GM19043 (cell line): ENCODE measurements at regions not wholly inside any gene's neighbourhood (a gene's known extent, or its start where the extent isn't known, plus 50 kb on each side); places are given as distances from the start of the nearest gene placed in this dataset.

Experiments used
- ATAC-seq: cut with Tn5 transposase; IDR thresholded peaks from one replicate; pipeline ENCODE4 v1.9.1; 2021; ENCODE audit warnings: low read depth; ENCODE audit not compliant: unreplicated experiment

- ATAC-seq, result no peak
Measured at GRCh38 chr10:130867446-130868194, 443.9 kb downstream of the TCERG1L start.

GRCh38 chr10:130869179-130869841, 442.2 kb downstream of the TCERG1L start:
- ATAC-seq, result no peak

- ATAC-seq, result no peak
Measured at GRCh38 chr10:130871406-130871805, 440.1 kb downstream of the TCERG1L start.

- ATAC-seq, result no peak
Measured at GRCh38 chr10:130873636-130874035, 437.9 kb downstream of the TCERG1L start.

DNA sequence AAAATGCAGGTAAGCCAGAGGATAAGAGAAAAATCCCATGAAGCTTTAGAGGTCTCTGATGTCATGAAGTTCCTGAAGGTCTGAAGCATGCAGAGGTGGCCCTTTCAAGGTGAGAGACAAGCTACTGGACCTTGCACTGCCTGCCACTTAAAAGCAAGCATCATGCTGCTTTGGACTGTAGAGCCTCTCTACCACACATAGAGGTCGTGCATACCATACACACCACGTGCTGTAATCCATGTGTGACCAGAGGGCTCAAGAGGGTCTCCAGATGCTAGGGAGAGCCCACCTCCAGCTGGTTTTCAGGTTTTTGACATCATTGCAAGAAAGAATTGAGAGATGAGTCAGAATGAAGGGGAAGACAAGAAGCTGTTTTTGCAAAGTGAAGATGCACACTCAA, 436.4 kb downstream of the TCERG1L start:
- ATAC-seq, result no peak

DNA sequence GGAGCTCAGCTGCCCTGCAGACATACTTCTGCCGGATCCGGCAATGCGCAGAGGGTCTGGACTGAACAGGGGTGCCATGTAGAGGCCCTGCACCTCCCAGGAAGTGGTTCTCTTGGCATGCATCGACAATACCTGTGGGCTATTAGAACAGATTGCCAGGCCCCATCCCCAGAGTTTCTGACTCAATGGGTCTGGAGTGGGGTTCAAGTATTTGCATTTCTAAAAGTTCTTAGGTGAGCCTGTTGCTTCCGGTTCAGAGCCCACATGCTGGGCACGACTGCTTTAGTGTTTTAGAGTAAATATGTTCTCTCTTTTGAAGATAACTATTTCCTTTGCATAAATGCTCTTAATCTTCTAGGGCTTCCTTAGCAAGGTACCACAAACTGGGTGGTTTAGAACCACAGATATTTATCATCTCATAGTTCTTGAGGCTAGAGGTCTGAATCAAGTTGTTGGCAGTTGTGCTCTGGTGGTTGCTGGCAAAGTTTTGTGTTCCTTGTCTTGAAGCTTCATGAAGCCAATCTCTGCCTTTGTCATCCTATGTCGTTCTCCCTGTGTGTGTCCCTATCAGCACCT, 435.5 kb downstream of the TCERG1L start:
- no peak for ATAC-seq

- ATAC-seq, result no peak
Measured at GRCh38 chr10:130877126-130877525, 434.4 kb downstream of the TCERG1L start.

GRCh38 chr10:130878131-130878530, 433.4 kb downstream of the TCERG1L start:
- no peak for ATAC-seq

- no peak for ATAC-seq
Measured at GRCh38 chr10:130882906-130883305, 428.6 kb downstream of the TCERG1L start.

- no peak for ATAC-seq
Measured at GRCh38 chr10:130884456-130884855, 427.1 kb downstream of the TCERG1L start.

GRCh38 chr10:130885021-130885655, 426.4 kb downstream of the TCERG1L start:
- no peak for ATAC-seq

DNA sequence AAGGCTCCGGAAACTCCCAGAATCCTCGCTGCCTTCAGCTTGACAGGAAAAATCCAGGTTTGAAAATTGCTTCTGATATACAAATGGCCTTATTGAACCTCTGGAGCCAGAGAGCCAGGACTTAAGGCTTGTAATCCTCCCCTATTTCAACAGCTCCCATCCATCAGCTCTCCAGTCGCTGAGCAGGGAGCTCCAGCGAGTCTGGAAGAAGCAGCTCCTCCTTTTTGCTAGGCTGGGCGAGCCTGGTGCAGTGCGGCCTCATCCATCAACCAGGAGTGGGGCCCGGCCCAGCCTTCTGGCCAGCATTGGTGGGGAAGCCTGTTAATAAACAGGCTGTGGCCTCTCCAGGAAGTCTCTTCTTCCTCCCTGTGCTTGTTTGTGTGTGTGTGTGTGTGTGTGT, 424.4 kb downstream of the TCERG1L start:
- ATAC-seq, result no peak

DNA sequence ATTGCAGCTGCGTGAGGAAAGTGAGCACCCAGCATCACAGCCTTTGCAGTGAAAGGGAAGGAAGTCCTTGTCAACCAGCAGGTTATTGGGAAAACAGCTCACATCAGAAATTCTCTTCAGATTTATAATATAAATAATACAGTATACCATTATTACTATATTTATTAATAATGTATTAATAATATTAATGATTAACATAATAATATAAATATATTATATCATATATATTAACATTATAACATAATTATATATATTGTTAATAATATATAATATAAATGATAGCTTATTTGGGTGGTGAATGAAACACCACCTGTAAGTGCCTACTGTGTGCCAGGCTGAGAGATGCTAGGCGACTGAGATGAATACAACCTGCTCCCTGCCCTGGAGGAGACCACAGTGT, 423.0 kb downstream of the TCERG1L start:
- no peak for ATAC-seq

DNA sequence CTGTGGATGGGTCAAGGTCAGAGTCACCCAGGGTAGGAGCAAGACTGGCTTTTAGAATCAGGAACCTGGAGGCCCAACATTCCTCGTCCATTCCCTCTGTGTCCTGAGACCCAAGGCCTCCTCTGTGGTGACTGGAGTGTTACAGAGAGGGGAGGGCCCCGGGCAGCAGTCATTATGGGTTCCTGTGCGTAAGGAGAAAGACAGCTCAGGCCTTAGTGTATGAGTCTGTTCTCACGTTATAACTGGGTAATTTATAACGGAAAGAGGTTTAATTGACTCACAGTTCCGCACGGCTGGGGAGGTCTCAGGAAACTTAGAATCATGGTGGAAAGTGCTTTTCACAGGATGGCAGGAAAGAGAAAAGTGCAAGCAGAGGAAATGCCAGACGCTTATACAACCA, 422.3 kb downstream of the TCERG1L start:
- no peak for ATAC-seq

DNA sequence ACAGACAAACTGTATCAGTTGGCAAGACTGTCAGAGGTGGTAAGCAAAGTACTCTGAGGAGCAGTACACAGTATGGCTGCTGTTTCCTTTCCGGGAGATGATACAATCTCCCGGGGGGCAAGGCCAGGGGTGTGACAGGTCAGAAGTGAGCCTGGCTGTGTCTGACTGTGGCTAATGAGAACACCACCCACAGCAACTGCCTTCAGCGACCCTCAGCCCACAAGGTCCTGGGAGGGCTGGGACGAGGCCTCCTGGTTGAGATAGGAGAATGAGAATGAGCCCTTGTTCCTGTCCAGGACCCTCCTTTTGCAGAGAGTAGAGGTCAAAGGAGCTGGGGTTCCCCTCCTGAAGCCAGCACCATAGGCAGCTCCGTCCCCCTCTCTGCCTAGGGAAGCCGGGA, 421.7 kb downstream of the TCERG1L start:
- ATAC-seq, result no peak

GRCh38 chr10:130891066-130891465, 420.5 kb downstream of the TCERG1L start:
- ATAC-seq, result no peak

- ATAC-seq, result no peak
Measured at GRCh38 chr10:130894471-130894870, 417.1 kb downstream of the TCERG1L start.

DNA sequence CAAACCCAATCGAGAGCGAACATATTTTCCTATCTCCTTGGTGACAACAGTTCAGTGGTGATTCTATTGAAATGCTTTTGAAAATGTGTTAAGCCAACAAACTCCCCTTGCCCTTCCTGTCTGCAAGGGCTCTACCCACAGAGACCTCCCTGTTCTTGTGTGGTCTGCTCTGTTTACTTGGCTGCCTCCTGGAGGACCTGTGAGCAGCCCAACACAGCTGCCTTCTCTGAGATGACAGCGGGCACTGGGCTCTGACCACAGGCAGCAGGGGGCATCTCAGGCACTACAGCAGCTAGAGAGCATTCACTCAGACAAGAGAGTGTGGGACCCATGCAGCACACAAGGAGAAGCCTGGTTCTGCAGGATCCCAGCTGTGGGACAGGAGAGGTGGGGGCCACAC, 416.4 kb downstream of the TCERG1L start:
- ATAC-seq, result no peak

GRCh38 chr10:130897815-130898214, 413.7 kb downstream of the TCERG1L start:
- ATAC-seq, result no peak

DNA sequence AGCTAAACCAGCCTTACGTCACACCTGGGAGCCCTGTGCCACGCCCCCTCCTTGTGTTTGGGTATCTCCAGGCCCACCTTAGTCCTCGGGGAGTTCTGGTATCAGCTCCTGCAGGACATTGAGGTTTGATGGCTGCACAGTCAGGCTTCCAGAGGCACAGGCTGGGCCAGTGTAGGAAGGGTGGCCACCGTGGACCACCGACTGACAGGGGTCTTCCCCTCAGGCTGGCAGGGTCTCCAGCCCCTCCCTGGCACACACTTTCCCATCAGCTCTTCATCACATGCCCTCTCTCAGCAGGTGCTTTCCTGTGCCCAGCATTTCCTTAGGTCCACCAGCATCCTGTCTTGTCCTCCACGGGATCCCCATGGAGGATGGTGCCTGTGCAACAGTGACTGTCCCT, 413.1 kb downstream of the TCERG1L start:
- no peak for ATAC-seq

DNA sequence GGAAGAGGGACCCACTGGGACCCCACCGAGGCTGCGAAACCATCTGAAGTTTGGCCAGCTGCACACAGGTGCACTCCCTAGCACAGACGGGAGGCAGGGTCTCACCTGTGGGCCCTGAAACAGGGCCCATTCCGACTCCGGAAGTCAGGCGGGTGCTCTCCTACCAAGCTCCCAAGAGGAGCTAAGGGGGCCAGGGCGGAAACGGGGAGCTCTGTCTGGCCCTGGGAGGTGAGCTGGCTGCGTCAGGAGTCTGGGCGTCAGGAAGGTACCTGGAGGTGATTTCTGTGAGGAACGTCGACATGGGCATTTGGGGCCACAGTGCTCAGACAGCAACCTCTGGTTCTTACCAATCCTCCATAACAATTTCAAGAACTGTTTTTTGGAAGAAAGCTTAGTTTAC, 411.7 kb downstream of the TCERG1L start:
- ATAC-seq, result no peak
